NCI-H2171 (cell line): ENCODE measurements at regions not wholly inside any gene's neighbourhood (a gene's known extent, or its start where the extent isn't known, plus 50 kb on each side); places are given as distances from the start of the nearest gene placed in this dataset.
"Not testable (repeated sequence)": the region's sequence is repeated elsewhere in the genome, so short reads cannot be mapped to it uniquely, and the experiment has no call there.

ENCODE experiments used
- DNase-seq: peaks from one replicate; lab custom pipeline; 2025; lab: John Stamatoyannopoulos, UW

GRCh38 chr2:62410926-62411456 is 95.0 kb downstream of the TMEM17 start:
- no peak for DNase-seq

GRCh38 chr2:62410015-62410453 is 96.0 kb downstream of the TMEM17 start:
- no peak for DNase-seq

- DNase-seq, result no peak
Measured at GRCh38 chr2:62409442-62409841, 96.6 kb downstream of the TMEM17 start.

DNA sequence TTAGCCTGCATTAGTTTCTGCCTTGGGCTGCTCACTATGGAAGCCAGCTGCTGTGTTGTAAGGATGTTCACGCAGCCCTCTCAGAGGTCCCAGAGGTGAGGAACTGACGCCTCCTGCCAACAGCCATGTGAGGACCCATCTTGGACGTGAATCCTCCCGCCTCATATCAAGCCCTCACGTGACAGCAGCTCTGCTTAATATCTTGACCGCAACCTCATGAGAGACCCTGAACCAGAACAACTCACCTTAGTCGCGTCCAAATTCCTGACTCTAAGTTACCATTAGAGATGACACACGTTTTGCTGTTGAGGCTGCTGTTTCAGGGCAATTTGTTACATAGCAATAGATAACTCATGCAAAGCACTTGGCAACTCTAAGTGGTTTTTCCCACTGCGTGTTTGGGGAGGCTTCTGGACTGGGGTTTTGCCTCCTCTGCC is 97.7 kb downstream of the TMEM17 start:
- DNase-seq, result no peak

- no peak for DNase-seq
Measured at GRCh38 chr2:62407838-62408237, 98.2 kb downstream of the TMEM17 start.

DNA sequence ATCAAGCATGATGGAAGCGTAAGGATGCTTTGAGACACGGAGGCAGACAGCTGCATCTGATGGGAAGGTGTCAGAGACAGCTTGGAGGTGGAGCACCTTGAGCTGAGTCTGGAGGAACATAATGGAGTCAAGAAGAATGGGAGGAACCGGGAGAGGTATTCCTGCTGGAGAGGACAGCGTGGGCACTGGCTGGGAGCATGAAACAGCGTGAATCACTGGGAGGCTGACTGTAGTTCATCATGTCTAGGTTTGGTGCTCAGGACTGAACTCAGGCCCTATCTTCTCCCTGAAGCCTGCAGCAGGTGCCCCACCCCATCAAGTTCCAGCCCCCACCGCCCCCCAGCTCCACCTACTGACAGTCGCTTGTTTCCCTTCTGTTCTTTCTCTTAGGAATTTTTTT is 98.6 kb downstream of the TMEM17 start:
- no peak for DNase-seq

GRCh38 chr2:62406573-62407043 is 99.4 kb downstream of the TMEM17 start:
- no peak for DNase-seq

- DNase-seq, result no peak
Measured at GRCh38 chr2:62404913-62405312, 101.1 kb downstream of the TMEM17 start.

DNA sequence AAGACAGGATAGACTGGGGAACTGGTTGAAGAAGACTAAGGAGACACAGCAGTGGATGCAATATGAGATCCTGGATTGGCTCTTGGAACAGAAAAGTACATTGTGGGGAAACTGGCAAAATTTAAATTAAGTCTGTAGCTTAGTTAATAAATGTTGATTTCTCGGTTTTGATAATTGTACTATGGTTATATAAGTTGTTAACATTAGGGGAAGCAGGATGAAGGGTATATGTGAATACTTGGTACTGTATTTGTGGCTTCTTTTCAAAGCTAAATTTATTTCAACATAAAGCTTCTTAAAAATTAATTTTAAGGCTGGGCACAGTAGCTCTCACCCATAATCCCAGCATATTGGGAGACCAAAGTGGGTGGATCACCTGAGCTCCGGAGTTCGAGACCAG is 103.8 kb downstream of the TMEM17 start:
- no peak for DNase-seq

- no peak for DNase-seq
Measured at GRCh38 chr2:62398356-62398755, 107.6 kb downstream of the TMEM17 start.

DNA sequence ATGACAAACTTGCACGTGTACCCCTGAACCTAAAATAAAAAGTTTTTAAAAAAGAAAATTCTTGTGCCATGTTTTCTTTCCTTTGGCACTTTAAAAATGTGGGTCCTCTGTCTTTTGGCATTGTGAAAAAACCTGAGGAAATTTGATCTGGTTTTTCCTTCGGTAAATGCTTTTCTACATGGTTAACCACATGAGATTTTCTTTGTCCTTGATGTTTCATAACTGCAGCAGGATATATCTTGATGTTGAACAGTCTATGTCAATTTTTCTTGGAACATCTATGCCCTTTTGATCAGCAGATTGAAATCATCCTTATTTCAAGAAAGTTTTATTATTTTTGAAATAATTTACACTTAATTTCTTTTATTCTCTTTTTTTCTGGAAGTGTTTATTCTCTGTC is 109.1 kb downstream of the TMEM17 start:
- DNase-seq, result no peak

GRCh38 chr2:62393293-62393692 is 112.7 kb downstream of the TMEM17 start:
- DNase-seq, result no peak

DNA sequence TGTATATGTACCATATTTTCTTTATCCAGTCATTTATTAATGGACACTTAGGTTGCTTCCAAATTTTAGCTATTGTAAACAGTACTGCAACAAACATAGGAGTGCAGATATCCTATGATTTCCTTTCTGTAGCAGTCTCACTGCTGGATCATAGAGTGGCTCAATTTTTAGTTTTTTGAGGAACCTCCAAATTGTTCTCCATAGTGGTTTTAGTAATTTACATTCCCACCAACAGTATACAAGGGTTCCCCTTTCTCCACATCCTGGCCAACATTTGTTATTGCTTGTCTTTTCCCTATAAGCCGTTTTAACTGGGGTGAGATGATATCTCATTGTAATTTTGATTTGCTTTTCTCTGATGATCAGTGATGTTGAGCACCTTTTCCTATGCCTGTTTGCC is 114.3 kb downstream of the TMEM17 start:
- DNase-seq, result no peak

- DNase-seq, result not testable (repeated sequence)
Measured at GRCh38 chr2:62386378-62386777, 119.6 kb downstream of the TMEM17 start.

- no peak for DNase-seq
Measured at GRCh38 chr2:62383846-62384245, 122.1 kb downstream of the TMEM17 start.

- no peak for DNase-seq
Measured at GRCh38 chr2:62382757-62383156, 123.2 kb downstream of the TMEM17 start.

DNA sequence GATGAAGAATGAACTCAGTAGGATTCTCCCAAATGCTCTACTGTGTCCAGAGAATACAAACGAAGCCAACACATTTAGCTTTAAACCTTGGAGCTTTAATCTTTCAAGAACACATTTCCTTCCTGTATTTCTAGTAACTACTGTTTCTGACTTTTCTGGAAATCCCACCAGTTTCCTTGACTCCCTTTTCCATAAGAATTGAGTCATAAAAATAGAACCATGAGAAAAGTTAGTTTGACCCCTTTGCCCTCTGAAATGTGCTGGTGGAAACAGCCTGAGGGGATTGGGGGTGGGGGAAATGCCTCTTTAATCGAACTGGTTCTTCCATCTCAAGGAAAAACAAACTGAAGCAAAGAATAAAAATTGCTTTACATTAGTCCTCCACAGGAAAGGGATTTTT is 123.9 kb downstream of the TMEM17 start:
- no peak for DNase-seq

DNA sequence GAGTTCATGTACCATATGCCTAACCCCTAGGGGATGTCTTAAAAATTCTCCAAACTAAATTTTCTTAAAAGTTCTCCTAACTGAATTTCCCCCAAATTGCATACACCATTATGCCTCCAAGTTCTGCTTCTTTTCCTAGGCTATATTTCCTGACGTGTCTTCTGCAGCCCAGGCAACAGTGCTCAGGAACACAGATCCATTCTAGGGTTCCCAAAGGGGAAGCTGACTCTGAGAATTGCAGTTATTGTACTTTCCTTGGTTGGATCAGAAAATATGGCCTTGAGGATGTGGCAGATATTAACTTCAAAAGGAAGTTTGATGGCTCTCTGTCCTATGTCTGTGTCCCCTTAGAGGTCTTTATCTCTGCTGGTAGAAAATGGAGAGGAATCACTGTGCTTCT is 124.3 kb downstream of the TMEM17 start:
- DNase-seq, result no peak

- no peak for DNase-seq
Measured at GRCh38 chr2:62379566-62379965, 126.4 kb downstream of the TMEM17 start.

GRCh38 chr2:62375113-62375420 is 130.9 kb downstream of the TMEM17 start:
- no peak for DNase-seq

DNA sequence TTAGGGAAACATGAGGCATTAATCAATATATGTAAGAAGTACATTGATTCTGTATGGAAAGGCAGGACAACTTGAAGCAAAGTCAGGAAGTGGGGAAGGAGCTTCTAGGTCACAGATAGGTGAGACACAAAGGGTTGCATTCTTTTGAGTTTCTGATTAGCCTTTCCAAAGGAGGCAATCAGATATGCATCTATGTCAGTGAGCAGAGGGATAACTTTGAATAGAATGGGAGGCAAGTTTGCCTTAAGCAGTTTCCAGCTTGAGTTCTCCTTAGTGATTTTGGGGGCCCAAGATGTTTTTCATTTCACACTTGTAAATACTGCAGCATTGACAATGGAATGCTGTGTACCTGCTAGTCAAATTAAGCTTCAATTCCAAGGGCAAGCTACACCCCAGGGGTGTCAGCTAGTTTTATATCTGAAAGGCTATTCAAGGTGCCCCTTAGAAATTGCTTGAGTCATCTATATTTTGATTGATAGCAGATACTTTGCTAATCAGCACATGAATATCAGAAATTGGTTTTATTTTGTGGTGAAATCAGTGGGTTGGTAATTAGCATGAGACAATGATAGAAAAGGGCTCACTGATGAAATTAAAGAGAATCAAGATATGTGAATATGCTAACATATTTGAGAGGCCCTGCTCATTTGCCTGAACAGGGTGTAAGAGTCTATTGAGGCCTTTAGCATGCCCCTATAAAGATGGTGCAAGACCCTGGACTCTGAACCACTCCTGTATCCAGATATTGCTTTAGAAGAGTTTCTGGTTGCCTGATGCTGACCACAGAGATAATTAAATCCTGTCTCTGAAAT is 131.5 kb downstream of the TMEM17 start:
- no peak for DNase-seq

GRCh38 chr2:62372824-62373223 is 133.2 kb downstream of the TMEM17 start:
- no peak for DNase-seq

GRCh38 chr2:62370321-62371250 is 135.4 kb downstream of the TMEM17 start:
- no peak for DNase-seq
